HG03025 (cell line): ENCODE measurements at regions not wholly inside any gene's neighbourhood (a gene's known extent, or its start where the extent isn't known, plus 50 kb on each side); places are given as distances from the start of the nearest gene placed in this dataset.
"Not testable (repeated sequence)": the region's sequence is repeated elsewhere in the genome, so short reads cannot be mapped to it uniquely, and the experiment has no call there.

Experiments
- ATAC-seq: cut with Tn5 transposase; IDR thresholded peaks from one replicate; pipeline ENCODE4 v1.9.1; 2021; ENCODE audit warnings: mild to moderate bottlenecking, moderate library complexity; ENCODE audit not compliant: unreplicated experiment, low FRiP score

DNA sequence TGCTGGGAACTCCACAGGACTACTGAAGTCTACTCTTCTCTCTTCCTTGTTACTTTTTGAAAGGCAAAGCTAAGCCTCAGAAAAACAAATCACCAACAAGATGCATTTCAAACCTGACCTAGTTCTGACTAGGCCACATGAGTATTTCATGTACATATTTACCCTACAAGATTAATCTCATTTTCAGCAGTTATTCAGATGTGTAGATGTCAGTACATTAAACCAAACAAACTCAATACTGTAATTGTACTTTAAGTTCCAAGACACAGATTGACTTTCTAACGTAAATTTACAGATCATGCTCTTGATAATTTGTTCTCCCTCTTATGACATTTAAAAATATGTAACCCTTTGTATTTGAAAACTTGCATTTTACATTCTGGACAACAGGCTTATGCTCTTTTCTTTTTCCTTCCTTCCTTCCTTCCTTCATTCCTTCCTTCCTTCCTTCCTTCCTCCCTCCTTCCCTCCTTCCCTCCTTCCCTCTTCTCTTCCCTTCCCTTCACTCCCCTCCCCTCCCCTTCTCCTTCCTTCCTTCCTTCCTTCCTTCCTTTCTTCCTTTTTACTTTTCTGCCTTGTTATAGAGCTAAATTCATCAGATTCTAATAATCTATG, 1653.4 kb downstream of the EFNA5 start:
- ATAC-seq = no peak

DNA sequence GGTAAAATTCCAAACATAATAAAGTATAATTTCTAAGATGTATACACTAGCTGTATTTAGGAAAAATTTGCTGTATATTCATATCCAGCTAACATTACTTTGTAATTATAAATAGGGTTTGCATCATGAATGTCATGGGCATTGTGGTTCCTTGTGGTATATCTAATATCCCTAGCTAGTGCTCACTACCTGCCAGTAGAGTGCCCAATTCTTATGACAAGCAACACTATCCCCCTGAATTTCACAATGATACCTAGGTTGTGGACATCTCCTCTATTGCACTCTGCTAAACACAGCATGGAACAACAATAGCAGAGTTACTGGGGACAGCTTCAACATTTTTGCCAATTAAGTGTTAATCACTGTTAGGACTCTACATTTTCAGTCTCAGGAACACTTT, 1656.5 kb downstream of the EFNA5 start:
- ATAC-seq = peak; percentile 77

DNA sequence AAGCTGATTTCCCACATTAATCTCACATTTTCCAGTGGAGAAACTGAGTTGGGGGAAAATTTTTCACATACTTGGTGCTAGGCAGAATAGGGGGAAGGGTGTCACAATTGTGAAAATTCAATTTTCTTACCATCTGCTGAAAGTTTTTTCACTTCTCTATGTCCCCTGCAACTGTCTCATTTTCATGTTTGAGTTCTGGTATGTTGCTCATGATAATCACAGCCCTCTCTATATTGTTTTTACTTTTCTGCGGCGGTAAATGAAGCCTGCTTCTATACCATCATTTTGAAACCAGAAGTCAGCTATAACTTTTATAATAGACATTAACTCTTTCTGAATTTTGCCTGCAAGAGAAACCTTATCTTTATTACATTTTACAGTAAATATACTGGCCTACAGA, 1664.5 kb downstream of the EFNA5 start:
- no peak for ATAC-seq

DNA sequence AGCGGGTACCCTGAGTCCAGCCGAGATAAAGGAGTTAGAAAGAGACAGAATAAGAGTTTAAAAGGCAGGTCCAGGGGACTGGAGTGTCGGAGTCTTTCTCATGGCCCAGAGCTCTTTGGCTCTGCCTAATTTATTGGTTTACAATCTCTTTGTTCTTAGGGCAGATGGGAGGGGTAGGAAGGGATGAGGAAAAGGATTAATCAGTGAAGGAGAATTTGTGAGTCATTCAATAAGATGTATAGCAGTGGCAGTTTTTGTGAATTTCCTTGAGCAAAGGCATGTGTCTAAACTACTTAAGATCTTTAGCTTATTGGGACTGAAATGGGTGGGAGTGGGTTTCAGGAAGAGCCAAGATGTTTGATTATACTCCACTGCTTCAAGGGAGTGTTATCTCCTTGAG, 1671.7 kb downstream of the EFNA5 start:
- ATAC-seq = not testable (repeated sequence)

DNA sequence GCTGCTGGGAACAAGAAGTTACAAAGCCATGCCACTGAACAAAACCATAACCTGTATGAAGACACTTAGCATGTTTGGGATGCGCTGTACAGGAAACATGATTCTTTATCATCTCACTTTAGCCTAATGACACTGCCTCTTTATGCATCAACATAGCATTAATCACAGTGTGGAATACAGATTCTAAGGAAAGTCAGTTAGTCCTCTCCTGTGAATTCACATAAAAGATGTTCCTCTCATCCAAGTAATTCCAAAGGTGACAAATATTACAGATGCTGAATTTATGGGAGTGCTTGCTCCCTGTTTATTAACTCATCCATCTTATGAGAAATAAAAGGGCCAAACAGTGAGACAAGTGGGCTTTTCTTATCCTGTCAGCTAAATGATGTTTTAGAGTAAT, 1677.7 kb downstream of the EFNA5 start:
- no peak for ATAC-seq

DNA sequence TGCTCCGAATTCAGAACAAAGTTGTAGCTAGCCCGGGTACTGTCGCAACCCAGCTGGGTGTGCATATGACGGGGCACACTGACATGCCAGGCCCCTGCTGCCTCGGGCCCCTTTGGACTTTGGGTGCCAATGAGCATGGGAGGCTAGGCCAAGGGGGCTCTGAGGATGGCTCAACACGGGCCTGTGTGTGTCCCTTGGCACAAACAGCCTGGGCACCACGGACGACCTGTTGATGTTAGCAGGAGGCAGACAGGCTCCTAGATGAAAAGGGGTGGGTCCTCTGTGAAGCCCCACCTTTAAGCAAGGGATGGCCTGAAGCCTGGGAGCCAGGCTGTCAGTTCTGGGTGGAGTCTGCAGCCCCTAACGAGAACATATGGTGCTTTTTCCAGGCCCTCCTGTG, 1688.2 kb downstream of the EFNA5 start:
- no peak for ATAC-seq

GRCh38 chr5:105978011-105978410, 1692.7 kb downstream of the EFNA5 start:
- no peak for ATAC-seq

DNA sequence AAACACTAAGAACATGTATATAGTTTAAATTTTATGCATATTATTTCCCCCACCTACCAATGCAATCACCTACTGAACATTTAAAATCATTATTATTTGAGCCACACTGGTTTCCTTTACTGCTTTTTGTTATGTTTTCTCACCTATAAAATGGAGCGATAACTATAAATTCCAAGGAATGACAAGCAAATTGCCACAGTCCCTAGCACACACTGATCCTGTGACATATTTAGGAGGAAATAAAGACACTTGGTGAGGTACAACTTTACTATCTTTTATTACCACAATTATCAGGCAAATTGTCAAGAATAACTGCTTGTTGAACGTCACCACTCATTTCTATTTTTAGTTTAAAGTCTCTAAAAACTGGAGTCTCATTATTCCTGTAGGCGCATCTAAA, 1693.6 kb downstream of the EFNA5 start:
- ATAC-seq = no peak

GRCh38 chr5:105970919-105971318, 1699.8 kb downstream of the EFNA5 start:
- ATAC-seq = no peak

GRCh38 chr5:105968981-105969380, 1701.8 kb downstream of the EFNA5 start:
- no peak for ATAC-seq

- ATAC-seq = no peak
These were observed 1707.0 kb downstream of the EFNA5 start for GRCh38 chr5:105963696-105964255.

- no peak for ATAC-seq
These were observed 1709.2 kb downstream of the EFNA5 start for GRCh38 chr5:105961572-105961971.

DNA sequence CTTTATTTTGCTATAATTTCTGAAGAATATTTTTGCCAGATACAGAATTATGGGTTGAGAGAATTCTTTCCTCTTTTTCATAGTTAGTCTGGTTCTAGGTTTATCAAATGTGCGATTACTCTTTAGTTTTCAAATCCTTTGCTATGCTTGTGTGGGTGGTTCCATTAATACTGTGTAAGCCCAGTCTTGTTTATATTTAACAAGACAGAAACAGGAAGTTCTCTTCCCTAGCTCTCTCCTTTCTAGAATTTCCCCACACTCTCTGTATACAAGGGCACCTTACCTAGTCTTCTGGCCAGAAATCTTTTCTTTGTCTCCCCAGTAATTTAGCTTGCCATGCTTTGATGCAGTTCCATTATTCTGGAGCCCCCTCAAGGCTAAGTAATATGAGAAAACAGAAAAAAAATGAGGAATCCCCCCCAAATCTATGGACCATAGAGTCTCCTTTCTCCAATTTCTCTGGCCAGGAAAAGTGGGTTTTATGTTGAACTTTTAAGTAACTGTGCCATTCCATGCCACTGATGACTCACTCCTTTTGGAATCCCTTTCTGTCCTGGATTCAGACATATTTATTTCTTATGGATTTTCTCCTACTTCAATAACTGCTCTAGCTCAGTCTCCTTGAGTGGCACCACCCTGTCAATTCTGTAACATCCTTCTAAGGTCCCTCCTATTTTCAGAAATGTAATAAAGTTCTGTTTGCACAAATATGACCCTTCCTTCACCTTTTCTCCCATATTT, 1714.1 kb downstream of the EFNA5 start:
- no peak for ATAC-seq

DNA sequence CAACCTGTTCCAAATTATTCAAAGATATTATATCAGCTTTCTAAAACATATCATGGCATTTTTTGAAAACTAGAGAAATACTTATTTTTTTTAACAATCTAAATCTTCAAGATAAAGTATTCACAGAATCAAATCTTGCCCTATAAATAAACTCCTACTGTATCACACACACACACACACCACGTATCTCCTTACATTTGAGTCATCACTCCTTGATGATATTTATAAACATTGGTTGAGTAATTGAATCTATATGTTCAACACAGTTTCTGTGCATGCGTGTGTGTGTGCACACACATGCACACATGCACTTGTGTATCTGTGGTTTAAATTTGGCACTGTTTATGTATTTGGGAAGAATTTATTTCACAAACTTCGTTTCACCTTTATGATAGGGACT, 1716.4 kb downstream of the EFNA5 start:
- ATAC-seq = no peak

DNA sequence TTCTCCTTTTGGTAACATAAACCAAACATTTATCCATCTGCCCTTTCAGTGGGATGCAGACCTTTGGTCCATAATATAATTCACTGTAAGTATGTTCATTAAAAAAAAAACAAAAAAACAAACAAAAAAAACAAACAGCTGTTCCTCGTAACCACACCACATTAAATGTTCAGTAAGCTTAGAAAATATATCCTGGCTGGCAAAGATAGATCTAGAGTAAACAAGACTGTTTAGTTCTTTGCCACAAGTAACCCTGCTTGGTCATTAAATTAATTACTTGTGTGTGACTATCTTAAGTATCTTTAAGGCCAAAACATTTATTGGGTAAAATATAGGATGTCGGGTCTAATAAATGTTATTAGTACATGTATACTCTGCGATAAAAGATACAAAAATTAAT, 1717.1 kb downstream of the EFNA5 start:
- ATAC-seq = no peak

DNA sequence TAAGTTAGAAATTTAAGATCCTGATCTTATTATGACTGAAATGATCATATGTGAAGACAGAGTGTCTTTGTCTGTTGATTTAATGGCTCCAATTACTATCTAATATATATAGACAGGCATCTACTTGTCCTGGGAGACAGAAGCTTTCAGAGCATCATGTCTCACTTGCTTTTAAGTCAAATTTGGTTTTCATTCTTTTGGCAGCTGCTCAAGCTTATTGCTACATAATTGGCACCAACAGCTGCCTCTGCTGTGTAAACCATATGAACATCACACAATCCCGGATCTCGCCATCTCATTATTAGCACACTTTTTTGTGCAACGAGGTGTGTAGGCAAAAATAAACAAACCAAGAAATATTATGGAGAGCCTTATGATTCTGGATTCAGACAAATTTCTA, 1717.9 kb downstream of the EFNA5 start:
- ATAC-seq = no peak

DNA sequence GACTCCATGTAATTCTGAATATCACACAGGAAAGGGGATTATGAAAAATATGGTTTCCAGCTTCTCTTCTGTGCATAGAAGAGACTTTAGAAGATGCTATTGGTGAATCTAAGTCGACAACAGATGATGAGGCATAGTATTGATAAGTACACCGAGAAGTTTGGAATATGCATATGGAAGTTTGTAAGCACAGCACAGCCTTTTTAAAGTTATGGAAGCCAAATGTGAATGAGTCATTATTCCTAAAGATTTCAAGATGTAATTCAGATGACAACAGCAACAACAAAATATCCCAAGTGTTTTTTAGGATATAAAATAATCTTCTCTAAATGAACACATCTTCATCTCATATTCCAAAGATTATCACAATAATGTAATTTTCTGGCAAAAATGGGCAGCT, 1723.3 kb downstream of the EFNA5 start:
- ATAC-seq = no peak

GRCh38 chr5:105945203-105945972, 1725.3 kb downstream of the EFNA5 start:
- no peak for ATAC-seq

DNA sequence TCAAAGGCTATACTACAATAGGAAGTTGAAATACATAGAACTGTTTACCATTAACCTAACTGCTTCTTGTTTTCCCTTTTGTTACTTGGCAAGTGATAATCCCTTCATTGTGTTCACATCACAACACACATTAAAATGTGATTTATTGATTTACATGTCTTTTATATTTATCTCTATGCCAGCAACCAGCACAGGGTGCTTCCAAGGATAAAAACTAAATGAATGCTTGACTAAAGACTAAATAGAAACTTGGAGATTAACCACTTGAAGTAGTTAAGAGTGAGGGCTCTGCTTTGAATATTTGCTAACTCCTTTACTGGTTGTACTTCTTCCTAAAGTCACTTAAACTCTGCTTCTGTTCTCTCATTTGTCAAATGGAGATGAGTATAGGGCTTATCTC, 1730.6 kb downstream of the EFNA5 start:
- ATAC-seq = no peak

DNA sequence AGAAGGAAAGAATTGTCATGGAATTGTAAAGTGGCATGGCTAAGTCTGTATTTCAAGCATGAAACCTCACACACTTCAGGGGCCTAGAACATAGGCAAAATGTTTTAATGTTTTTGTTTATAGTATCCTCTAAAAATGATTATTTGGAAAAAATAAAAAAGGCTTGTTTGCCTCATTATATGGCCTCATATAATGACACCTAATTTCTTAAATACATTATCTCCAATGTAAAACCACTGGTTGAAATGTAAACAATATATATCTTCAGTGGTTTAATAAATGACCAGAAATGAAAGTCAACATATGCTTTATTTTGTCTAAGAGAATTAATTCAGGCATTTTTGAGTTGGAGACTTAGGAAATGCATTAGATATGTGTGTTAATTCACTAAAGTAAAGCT, 1736.6 kb downstream of the EFNA5 start:
- no peak for ATAC-seq

GRCh38 chr5:105931881-105932421, 1738.8 kb downstream of the EFNA5 start:
- no peak for ATAC-seq
